ENCODE measurements at regions not wholly inside any gene's neighbourhood (a gene's known extent, or its start where the extent isn't known, plus 50 kb on each side); places are given as distances from the start of the nearest gene placed in this dataset.
"Not testable (repeated sequence)": the region's sequence is repeated elsewhere in the genome, so short reads cannot be mapped to it uniquely, and the experiment has no call there.

GRCh38 chr12:84124211-84124610, 788.4 kb downstream of the SLC6A15 start:
- Histone ChIP-seq H3K4me3 (ENCODE audit: low read depth, low read length) (no peak overlapping the region), H3K27me3 (ENCODE audit: control insufficient read depth, insufficient read depth, low read length) (no peaks in the 10 kb centered on the region), H3K36me3 (ENCODE audit: control insufficient read depth, insufficient read depth, low read length) (no peaks in the 10 kb centered on the region)
- no peak for DNase-seq (ENCODE audit: low read depth)
- no peak for TF ChIP-seq CTCF (IDR thresholded peaks at IDR 0.05; ENCODE audit: insufficient read depth, low read length, severe bottlenecking)
- FAIRE-seq: no peak

GRCh38 chr12:84117190-84117589, 795.4 kb downstream of the SLC6A15 start:
- H3K4me3 ChIP-seq (ENCODE audit: low read depth, low read length): no peak overlapping the region
- FAIRE-seq (no peak), DNase-seq (ENCODE audit: low read depth) (no peak)
- no peaks in the 10 kb centered on the region for H3K27me3 ChIP-seq (ENCODE audit: control insufficient read depth, insufficient read depth, low read length)
- TF ChIP-seq CTCF (IDR thresholded peaks at IDR 0.05; ENCODE audit: insufficient read depth, low read length, severe bottlenecking): no peak
- H3K36me3 ChIP-seq (ENCODE audit: control insufficient read depth, insufficient read depth, low read length): no peaks in the 10 kb centered on the region

- no peak overlapping the region for H3K4me3 ChIP-seq (ENCODE audit: low read depth, low read length)
- FAIRE-seq (no peak), DNase-seq (ENCODE audit: low read depth) (no peak)
- no peaks in the 10 kb centered on the region for H3K27me3 ChIP-seq (ENCODE audit: control insufficient read depth, insufficient read depth, low read length)
- TF ChIP-seq CTCF (IDR thresholded peaks at IDR 0.05; ENCODE audit: insufficient read depth, low read length, severe bottlenecking): no peak
- H3K36me3 ChIP-seq (ENCODE audit: control insufficient read depth, insufficient read depth, low read length): no peaks in the 10 kb centered on the region
Measured at GRCh38 chr12:84113666-84114065, 798.9 kb downstream of the SLC6A15 start.

- H3K4me3 ChIP-seq (ENCODE audit: low read depth, low read length); H3K36me3 ChIP-seq (ENCODE audit: control insufficient read depth, insufficient read depth, low read length); FAIRE-seq; H3K27me3 ChIP-seq (ENCODE audit: control insufficient read depth, insufficient read depth, low read length): not testable (repeated sequence)
- peak; percentile 45 for DNase-seq (ENCODE audit: low read depth)
Measured at GRCh38 chr12:84103886-84104285, 808.7 kb downstream of the SLC6A15 start.

GRCh38 chr12:84101963-84102362, 810.6 kb downstream of the SLC6A15 start:
- DNase-seq (ENCODE audit: low read depth); H3K4me3 ChIP-seq (ENCODE audit: low read depth, low read length); FAIRE-seq; H3K36me3 ChIP-seq (ENCODE audit: control insufficient read depth, insufficient read depth, low read length); H3K27me3 ChIP-seq (ENCODE audit: control insufficient read depth, insufficient read depth, low read length): not testable (repeated sequence)

- FAIRE-seq; H3K36me3 ChIP-seq (ENCODE audit: control insufficient read depth, insufficient read depth, low read length); H3K4me3 ChIP-seq (ENCODE audit: low read depth, low read length); H3K27me3 ChIP-seq (ENCODE audit: control insufficient read depth, insufficient read depth, low read length); DNase-seq (ENCODE audit: low read depth): not testable (repeated sequence)
Measured at GRCh38 chr12:84099591-84099990, 813.0 kb downstream of the SLC6A15 start.

- FAIRE-seq: no peak
Measured at GRCh38 chr12:84091651-84092050, 820.9 kb downstream of the SLC6A15 start.

More at GRCh38 chr12:84091651-84092050, 820.9 kb downstream of the SLC6A15 start:
- no peak for TF ChIP-seq CTCF (IDR thresholded peaks at IDR 0.05; ENCODE audit: insufficient read depth, low read length, severe bottlenecking)
- H3K36me3 ChIP-seq (ENCODE audit: control insufficient read depth, insufficient read depth, low read length): no peaks in the 10 kb centered on the region
- H3K4me3 ChIP-seq (ENCODE audit: low read depth, low read length): no peak overlapping the region
- DNase-seq (ENCODE audit: low read depth): no peak
- no peaks in the 10 kb centered on the region for H3K27me3 ChIP-seq (ENCODE audit: control insufficient read depth, insufficient read depth, low read length)

All from bronchial epithelial cell (primary cell).